K562 (cell line): ENCODE measurements at regions not wholly inside any gene's neighbourhood (a gene's known extent, or its start where the extent isn't known, plus 50 kb on each side); places are given as distances from the start of the nearest gene placed in this dataset.

Source experiments
- FOXJ3 ChIP-seq: sonication (generic); formaldehyde crosslinking; IDR thresholded peaks from 2 replicates; pipeline ENCODE4 v1.4.0; 2020; ENCODE audit warnings: mild to moderate bottlenecking, missing genetic modification reagents
- POLR2AphosphoS5 ChIP-seq: IDR thresholded peaks from 2 replicates; pipeline ENCODE4 v1.6.1; 2011; ENCODE audit warnings: mild to moderate bottlenecking, low read depth, low read length, moderate library complexity; ENCODE audit not compliant: control insufficient read depth, insufficient read depth
- TARDBP ChIP-seq: fragments of 450-650 bp; IDR thresholded peaks from 2 replicates; pipeline ENCODE4 v1.6.1; 2016
- TF ChIP-seq, protein P1 (sequence below), 3 experiments: IDR thresholded peaks in 2 of 3; conservative IDR thresholded peaks in 1 of 3; 2 replicates each; pipeline ENCODE4 v1.5.1; 2011 to 2012; ENCODE audit warnings: low read length in 3 of 3, mild to moderate bottlenecking in 3 of 3, control low read depth in 2 of 3, improper control_type of control experiment in 1 of 3, inconsistent platforms in 1 of 3, low read depth in 1 of 3, mixed read lengths in 1 of 3, moderate library complexity in 1 of 3; ENCODE audit not compliant: insufficient read depth in 2 of 3

DNA sequence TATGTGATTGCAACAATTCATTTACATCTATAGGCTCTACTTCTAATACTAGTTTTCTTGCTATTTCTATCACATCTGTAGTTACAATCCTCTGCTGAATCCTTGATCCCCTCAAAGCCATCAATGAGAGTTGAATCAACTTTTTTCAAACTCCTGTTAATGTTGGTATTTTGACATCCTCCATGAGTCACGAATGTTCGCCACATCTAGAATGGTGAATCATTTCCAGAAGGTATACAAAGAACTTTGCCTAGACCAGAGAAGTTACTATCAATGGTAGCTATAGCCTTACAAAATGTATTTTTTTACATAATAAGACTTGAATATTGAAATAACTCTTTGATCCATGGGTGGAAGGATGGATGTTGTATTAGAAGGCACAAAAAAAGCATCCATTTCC lies 110.0 kb downstream of the AMY1C start:
- TF ChIP-seq, protein P1, sequence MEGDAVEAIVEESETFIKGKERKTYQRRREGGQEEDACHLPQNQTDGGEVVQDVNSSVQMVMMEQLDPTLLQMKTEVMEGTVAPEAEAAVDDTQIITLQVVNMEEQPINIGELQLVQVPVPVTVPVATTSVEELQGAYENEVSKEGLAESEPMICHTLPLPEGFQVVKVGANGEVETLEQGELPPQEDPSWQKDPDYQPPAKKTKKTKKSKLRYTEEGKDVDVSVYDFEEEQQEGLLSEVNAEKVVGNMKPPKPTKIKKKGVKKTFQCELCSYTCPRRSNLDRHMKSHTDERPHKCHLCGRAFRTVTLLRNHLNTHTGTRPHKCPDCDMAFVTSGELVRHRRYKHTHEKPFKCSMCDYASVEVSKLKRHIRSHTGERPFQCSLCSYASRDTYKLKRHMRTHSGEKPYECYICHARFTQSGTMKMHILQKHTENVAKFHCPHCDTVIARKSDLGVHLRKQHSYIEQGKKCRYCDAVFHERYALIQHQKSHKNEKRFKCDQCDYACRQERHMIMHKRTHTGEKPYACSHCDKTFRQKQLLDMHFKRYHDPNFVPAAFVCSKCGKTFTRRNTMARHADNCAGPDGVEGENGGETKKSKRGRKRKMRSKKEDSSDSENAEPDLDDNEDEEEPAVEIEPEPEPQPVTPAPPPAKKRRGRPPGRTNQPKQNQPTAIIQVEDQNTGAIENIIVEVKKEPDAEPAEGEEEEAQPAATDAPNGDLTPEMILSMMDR (IDR thresholded peaks at IDR 0.05 in 2 of 3, conservative IDR thresholded peaks at IDR 0.05 in 1 of 3; ENCODE audit: insufficient read depth in 2 of 3, low read depth in 1 of 3, low read length in 3 of 3) = no peak
- no peak for TF ChIP-seq FOXJ3 (CRISPR knock-in tag)
- no peak for TF ChIP-seq POLR2AphosphoS5
- TF ChIP-seq TARDBP = no peak
